DND-41 (cell line): ENCODE measurements at regions not wholly inside any gene's neighbourhood (a gene's known extent, or its start where the extent isn't known, plus 50 kb on each side); places are given as distances from the start of the nearest gene placed in this dataset.

Experiments
- ATAC-seq: fragments of 200-7000 bp; cut with Tn5 transposase; 3 replicates; pipeline ENCODE4 v1.9.1; 2021; ENCODE audit warnings: low read depth; ENCODE audit not compliant: insufficient read depth
- DNase-seq: peaks from one replicate; pipeline ENCODE4 v3.0.0-alpha.2; 2020
- H2AFZ ChIP-seq: 2 replicates; pipeline ENCODE4 v1.6.0; 2012; ENCODE audit warnings: low read depth, low read length
- H3K27ac ChIP-seq: 2 replicates; pipeline ENCODE4 v1.5.1; 2012; ENCODE audit warnings: low read length, inconsistent platforms
- H3K27me3 ChIP-seq: fragments of 200-600 bp; sonication (generic); 2 replicates; pipeline ENCODE4 v1.6.0; 2012; ENCODE audit warnings: low read length, mild to moderate bottlenecking, inconsistent platforms; ENCODE audit not compliant: insufficient read depth, poor library complexity
- H3K36me3 ChIP-seq: 2 replicates; pipeline ENCODE4 v1.5.1; 2012; ENCODE audit warnings: low read length, inconsistent platforms; ENCODE audit not compliant: insufficient read depth
- H3K4me1 ChIP-seq: 2 replicates; pipeline ENCODE4 v1.5.1; 2012; ENCODE audit warnings: mild to moderate bottlenecking, low read length; ENCODE audit not compliant: insufficient read depth
- H3K4me2 ChIP-seq: 2 replicates; pipeline ENCODE4 v1.6.0; 2012; ENCODE audit warnings: mild to moderate bottlenecking, moderate library complexity, low read length, inconsistent platforms; ENCODE audit not compliant: insufficient read depth
- H3K4me3 ChIP-seq, 2 experiments: fragments of 200-600 bp in 1 of 2; shearing (Covaris generic) in 1 of 2; 2 replicates each; pipeline ENCODE4 v1.5.1; 2012 to 2016; ENCODE audit warnings: inconsistent platforms in 2 of 2, low read length in 2 of 2, mild to moderate bottlenecking in 2 of 2, low read depth in 1 of 2, moderate library complexity in 1 of 2
- H3K79me2 ChIP-seq: 2 replicates; pipeline ENCODE4 v1.6.0; 2012; ENCODE audit warnings: low read length, inconsistent platforms; ENCODE audit not compliant: insufficient read depth
- H3K9ac ChIP-seq: 2 replicates; pipeline ENCODE4 v1.6.0; 2012; ENCODE audit warnings: low read depth, mild to moderate bottlenecking, inconsistent platforms, low read length, moderate library complexity
- H3K9me3 ChIP-seq: 2 replicates; pipeline ENCODE4 v1.5.1; 2012; ENCODE audit warnings: low read length, moderate library complexity, mild to moderate bottlenecking, inconsistent platforms; ENCODE audit not compliant: insufficient read depth, severe bottlenecking
- H4K20me1 ChIP-seq: 2 replicates; pipeline ENCODE4 v1.6.0; 2012; ENCODE audit warnings: low read length; ENCODE audit not compliant: insufficient read depth
- CTCF ChIP-seq: IDR thresholded peaks from 2 replicates; pipeline ENCODE4 v1.5.1; 2012; ENCODE audit warnings: borderline replicate concordance, low read length, moderate library complexity, mild to moderate bottlenecking; ENCODE audit not compliant: poor library complexity, severe bottlenecking; ENCODE audit errors: extremely low read depth
- EZH2 ChIP-seq: IDR thresholded peaks from 3 replicates; pipeline ENCODE4 v1.6.1; 2012; ENCODE audit warnings: borderline replicate concordance, low read depth, mild to moderate bottlenecking, moderate library complexity, low read length, inconsistent platforms; ENCODE audit not compliant: severe bottlenecking

GRCh38 chr15:81056304-81056703 lies 55.6 kb downstream of the TLNRD1 start:
- ATAC-seq (no peak), DNase-seq (no peak)
- no peak overlapping the region for H2AFZ ChIP-seq
- H3K4me3 ChIP-seq = no peak overlapping the region
- H3K4me1 ChIP-seq = no peaks in the 10 kb centered on the region
- H3K9ac ChIP-seq = no peak overlapping the region
- H3K4me2 ChIP-seq = no peak overlapping the region
- H4K20me1 ChIP-seq = no peaks in the 10 kb centered on the region
- no peak overlapping the region for H3K27ac ChIP-seq
- H3K36me3 ChIP-seq = no peaks in the 10 kb centered on the region
- no peaks in the 10 kb centered on the region for H3K27me3 ChIP-seq
- no peak for TF ChIP-seq EZH2
- TF ChIP-seq CTCF = no peak
- no peaks in the 10 kb centered on the region for H3K79me2 ChIP-seq
- H3K9me3 ChIP-seq = no peaks in the 10 kb centered on the region

- no peak overlapping the region for H3K27ac ChIP-seq
- TF ChIP-seq CTCF (no peak), EZH2 (no peak)
- H2AFZ ChIP-seq = no peak overlapping the region
- no peaks in the 10 kb centered on the region for H3K36me3 ChIP-seq
- H3K4me1 ChIP-seq = no peaks in the 10 kb centered on the region
- no peaks in the 10 kb centered on the region for H4K20me1 ChIP-seq
- no peaks in the 10 kb centered on the region for H3K79me2 ChIP-seq
- ATAC-seq (no peak), DNase-seq (no peak)
- H3K4me3 ChIP-seq = no peak overlapping the region
- no peaks in the 10 kb centered on the region for H3K9me3 ChIP-seq
- H3K4me2 ChIP-seq = no peak overlapping the region
- no peak overlapping the region for H3K9ac ChIP-seq
- peaks cover 4% of the 10 kb centered on the region for H3K27me3 ChIP-seq
Observed at GRCh38 chr15:81060470-81060869, 59.7 kb downstream of the TLNRD1 start.

GRCh38 chr15:81060907-81061306 lies 60.2 kb downstream of the TLNRD1 start:
- H3K4me1 ChIP-seq = no peaks in the 10 kb centered on the region
- no peak overlapping the region for H3K9ac ChIP-seq
- H3K9me3 ChIP-seq = no peaks in the 10 kb centered on the region
- H3K79me2 ChIP-seq = no peaks in the 10 kb centered on the region
- H3K27me3 ChIP-seq = peaks cover 4% of the 10 kb centered on the region
- TF ChIP-seq EZH2 (no peak), CTCF (no peak)
- no peak overlapping the region for H3K4me3 ChIP-seq
- ATAC-seq (no peak), DNase-seq (no peak)
- H3K27ac ChIP-seq = no peak overlapping the region
- H2AFZ ChIP-seq = no peak overlapping the region
- no peaks in the 10 kb centered on the region for H3K36me3 ChIP-seq
- H3K4me2 ChIP-seq = no peak overlapping the region
- H4K20me1 ChIP-seq = no peaks in the 10 kb centered on the region

- ATAC-seq (no peak), DNase-seq (no peak)
- Histone ChIP-seq H3K4me2 (no peak overlapping the region), H3K9me3 (no peaks in the 10 kb centered on the region), H3K27me3 (peaks cover 4% of the 10 kb centered on the region), H3K4me3 (no peak overlapping the region), H3K4me1 (no peaks in the 10 kb centered on the region), H4K20me1 (no peaks in the 10 kb centered on the region), H2AFZ (no peak overlapping the region), H3K27ac (no peak overlapping the region), H3K79me2 (no peaks in the 10 kb centered on the region), H3K9ac (no peak overlapping the region), H3K36me3 (no peaks in the 10 kb centered on the region)
- TF ChIP-seq EZH2 = no peak
- TF ChIP-seq CTCF = no peak
Observed at GRCh38 chr15:81061490-81062253, 60.9 kb downstream of the TLNRD1 start.
